ENCODE measurements at regions not wholly inside any gene's neighbourhood (a gene's known extent, or its start where the extent isn't known, plus 50 kb on each side); places are given as distances from the start of the nearest gene placed in this dataset.

- TF ChIP-seq CTCF (IDR thresholded peaks at IDR 0.05) (no peak), POLR2A (IDR thresholded peaks at IDR 0.05) (no peak)
Measured at GRCh38 chr5:98108497-98108896, 665.0 kb upstream of the RGMB start.

Measured in uterus (tissue), 2 donors.